ENCODE measurements at regions not wholly inside any gene's neighbourhood (a gene's known extent, or its start where the extent isn't known, plus 50 kb on each side); places are given as distances from the start of the nearest gene placed in this dataset.

DNA sequence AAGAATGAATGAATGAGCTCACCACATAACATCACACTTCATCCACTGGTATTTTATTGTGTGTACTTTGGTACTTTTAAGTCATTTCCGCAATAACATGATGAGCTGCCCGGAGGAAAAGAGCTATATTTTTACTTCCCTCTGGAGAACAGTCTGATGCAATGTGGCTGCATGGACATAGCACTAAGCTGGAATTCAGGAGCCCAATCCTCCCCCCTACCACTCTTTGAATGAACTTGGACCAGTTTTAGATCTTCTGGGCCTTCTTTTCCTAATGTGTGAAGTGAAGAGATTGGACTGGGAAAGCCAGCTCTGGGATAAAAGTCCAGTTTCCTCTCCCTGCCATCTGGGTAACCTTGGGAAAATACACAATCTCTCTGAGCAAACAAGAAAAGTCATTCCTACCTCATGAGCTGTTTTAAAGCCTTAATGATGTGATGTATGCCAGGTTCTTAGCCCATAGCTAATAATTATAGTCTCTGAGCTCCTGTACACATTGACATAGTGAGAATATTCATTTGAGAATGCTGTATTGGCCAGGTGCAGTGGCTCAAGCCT lies 79.3 kb downstream of the ABCC12 start:
- no peak for TF ChIP-seq POLR2A (IDR thresholded peaks at IDR 0.05)
- TF ChIP-seq, protein P1, sequence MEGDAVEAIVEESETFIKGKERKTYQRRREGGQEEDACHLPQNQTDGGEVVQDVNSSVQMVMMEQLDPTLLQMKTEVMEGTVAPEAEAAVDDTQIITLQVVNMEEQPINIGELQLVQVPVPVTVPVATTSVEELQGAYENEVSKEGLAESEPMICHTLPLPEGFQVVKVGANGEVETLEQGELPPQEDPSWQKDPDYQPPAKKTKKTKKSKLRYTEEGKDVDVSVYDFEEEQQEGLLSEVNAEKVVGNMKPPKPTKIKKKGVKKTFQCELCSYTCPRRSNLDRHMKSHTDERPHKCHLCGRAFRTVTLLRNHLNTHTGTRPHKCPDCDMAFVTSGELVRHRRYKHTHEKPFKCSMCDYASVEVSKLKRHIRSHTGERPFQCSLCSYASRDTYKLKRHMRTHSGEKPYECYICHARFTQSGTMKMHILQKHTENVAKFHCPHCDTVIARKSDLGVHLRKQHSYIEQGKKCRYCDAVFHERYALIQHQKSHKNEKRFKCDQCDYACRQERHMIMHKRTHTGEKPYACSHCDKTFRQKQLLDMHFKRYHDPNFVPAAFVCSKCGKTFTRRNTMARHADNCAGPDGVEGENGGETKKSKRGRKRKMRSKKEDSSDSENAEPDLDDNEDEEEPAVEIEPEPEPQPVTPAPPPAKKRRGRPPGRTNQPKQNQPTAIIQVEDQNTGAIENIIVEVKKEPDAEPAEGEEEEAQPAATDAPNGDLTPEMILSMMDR (IDR thresholded peaks at IDR 0.05): no peak

Measured in body of pancreas (tissue), 4 donors.